Astrocyte (in vitro differentiated cells and primary cell): ENCODE measurements at regions not wholly inside any gene's neighbourhood (a gene's known extent, or its start where the extent isn't known, plus 50 kb on each side); places are given as distances from the start of the nearest gene placed in this dataset.
"Not testable (repeated sequence)": the region's sequence is repeated elsewhere in the genome, so short reads cannot be mapped to it uniquely, and the experiment has no call there.

ENCODE experiments used
- DNase-seq: peaks from one replicate; pipeline ENCODE4 v3.0.0-alpha.2; 2010; ENCODE audit warnings: low read depth
- FAIRE-seq: peaks from 2 replicates; lab custom pipeline; 2011; peaks lifted over from hg19 to GRCh38; lab: Jason Lieb, UNC
- H2AFZ ChIP-seq: 2 replicates; pipeline ENCODE4 v1.6.0; 2012; ENCODE audit warnings: low read depth, low read length, inconsistent platforms
- H3K27ac ChIP-seq: 2 replicates; pipeline ENCODE4 v1.5.1; 2011; ENCODE audit warnings: low read depth, low read length, inconsistent platforms
- H3K27me3 ChIP-seq: 2 replicates; pipeline ENCODE4 v1.6.0; 2011; ENCODE audit warnings: low read length, inconsistent platforms; ENCODE audit not compliant: insufficient read depth
- H3K36me3 ChIP-seq: 2 replicates; pipeline ENCODE4 v1.5.1; 2011; ENCODE audit warnings: low read length, inconsistent platforms; ENCODE audit not compliant: insufficient read depth
- H3K4me1 ChIP-seq: 2 replicates; pipeline ENCODE4 v1.5.1; 2011; ENCODE audit warnings: low read length, inconsistent platforms; ENCODE audit not compliant: insufficient read depth
- H3K4me2 ChIP-seq: 2 replicates; pipeline ENCODE4 v1.6.0; 2012; ENCODE audit warnings: low read length, inconsistent platforms
- H3K4me3 ChIP-seq: 2 replicates; pipeline ENCODE4 v1.5.1; 2011; ENCODE audit warnings: low read depth, mild to moderate bottlenecking, low read length, inconsistent platforms; ENCODE audit not compliant: insufficient read depth
- H3K79me2 ChIP-seq: 2 replicates; pipeline ENCODE4 v1.6.0; 2012; ENCODE audit warnings: mild to moderate bottlenecking, low read length, inconsistent platforms; ENCODE audit not compliant: insufficient read depth
- H3K9ac ChIP-seq: 2 replicates; pipeline ENCODE4 v1.6.0; 2012; ENCODE audit warnings: mild to moderate bottlenecking, low read length, inconsistent platforms
- H3K9me3 ChIP-seq: 2 replicates; pipeline ENCODE4 v1.5.1; 2012; ENCODE audit warnings: low read depth, mild to moderate bottlenecking, low read length, inconsistent platforms; ENCODE audit not compliant: insufficient read depth
- H4K20me1 ChIP-seq: 2 replicates; pipeline ENCODE4 v1.6.0; 2012; ENCODE audit warnings: low read length, inconsistent platforms; ENCODE audit not compliant: insufficient read depth
- H3K27ac Mint-ChIP-seq: one replicate; pipeline ENCODE4 v1.8.0; 2021; ENCODE audit warnings: mild to moderate bottlenecking, mixed read lengths; ENCODE audit not compliant: unreplicated experiment
- H3K27me3 Mint-ChIP-seq: one replicate; pipeline ENCODE4 v1.8.0; 2021; ENCODE audit warnings: low read depth, mixed read lengths; ENCODE audit not compliant: unreplicated experiment
- H3K36me3 Mint-ChIP-seq: one replicate; pipeline ENCODE4 v1.8.0; 2021; ENCODE audit warnings: low read depth, mixed read lengths; ENCODE audit not compliant: unreplicated experiment
- H3K4me1 Mint-ChIP-seq: one replicate; pipeline ENCODE4 v1.8.0; 2021; ENCODE audit warnings: low read depth, mixed read lengths; ENCODE audit not compliant: unreplicated experiment
- H3K4me3 Mint-ChIP-seq: one replicate; pipeline ENCODE4 v1.8.0; 2021; ENCODE audit warnings: mild to moderate bottlenecking, moderate library complexity, mixed read lengths; ENCODE audit not compliant: unreplicated experiment
- H3K9me3 Mint-ChIP-seq: one replicate; pipeline ENCODE4 v1.8.0; 2021; ENCODE audit warnings: mild to moderate bottlenecking, mixed read lengths; ENCODE audit not compliant: unreplicated experiment

- not testable (repeated sequence) for H3K27me3 Mint-ChIP-seq, H3K36me3 ChIP-seq, H3K4me2 ChIP-seq, H3K4me1 ChIP-seq, H3K4me3 Mint-ChIP-seq, H3K27ac Mint-ChIP-seq, H3K79me2 ChIP-seq, FAIRE-seq, DNase-seq, H3K9me3 ChIP-seq, H3K36me3 Mint-ChIP-seq, H3K4me1 Mint-ChIP-seq, H4K20me1 ChIP-seq, H2AFZ ChIP-seq, H3K27me3 ChIP-seq, H3K9ac ChIP-seq, H3K27ac ChIP-seq, H3K9me3 Mint-ChIP-seq, H3K4me3 ChIP-seq
Observed at GRCh38 chr2:89027115-89027514, 335.6 kb downstream of the RPIA start.

DNA sequence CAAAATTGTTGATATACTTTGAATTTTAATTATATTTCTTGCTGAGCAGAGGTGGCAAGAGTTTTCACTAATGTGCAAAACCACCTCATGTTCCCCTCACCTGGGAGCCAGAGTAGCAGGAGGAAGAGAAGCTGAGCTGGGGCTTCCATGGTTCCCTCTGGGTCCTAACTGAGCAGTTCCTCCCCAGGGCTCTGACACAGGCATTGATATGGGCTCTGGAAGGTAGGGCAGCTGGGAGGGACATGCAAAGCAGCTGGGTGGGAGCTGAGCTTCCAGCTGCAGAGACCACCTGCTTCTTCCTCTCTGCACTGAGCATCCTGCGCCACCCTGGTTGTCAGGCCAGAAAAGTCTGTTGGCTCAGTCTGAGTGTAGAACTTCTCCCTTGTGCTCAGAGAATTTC, 336.1 kb downstream of the RPIA start:
- H3K4me1 Mint-ChIP-seq, DNase-seq, H3K27me3 ChIP-seq, H3K4me3 ChIP-seq, H3K79me2 ChIP-seq, H3K36me3 Mint-ChIP-seq, H4K20me1 ChIP-seq, H3K4me2 ChIP-seq, H3K27ac ChIP-seq, H3K4me3 Mint-ChIP-seq, FAIRE-seq, H3K27me3 Mint-ChIP-seq, H3K4me1 ChIP-seq, H3K27ac Mint-ChIP-seq, H3K9ac ChIP-seq, H2AFZ ChIP-seq, H3K9me3 Mint-ChIP-seq, H3K36me3 ChIP-seq, H3K9me3 ChIP-seq: not testable (repeated sequence)

DNA sequence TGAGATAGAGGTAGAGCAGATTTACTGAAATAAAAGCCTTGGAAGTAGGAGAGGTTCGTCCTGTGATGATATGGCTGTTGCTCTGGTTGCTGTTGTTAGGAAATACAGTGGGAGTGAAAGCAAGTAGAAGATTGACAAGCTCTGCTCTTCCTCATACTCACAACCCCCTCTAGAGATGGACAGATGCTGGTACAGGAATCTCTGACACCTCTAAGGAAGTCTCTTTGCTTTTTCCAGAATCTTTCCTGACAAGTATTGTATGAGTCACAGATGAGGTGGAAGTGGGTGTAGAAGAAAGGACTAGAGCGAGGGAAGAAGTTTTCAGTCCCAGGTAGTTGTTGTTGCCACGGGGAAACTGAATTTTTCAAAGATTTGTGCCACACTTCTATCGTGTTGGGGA, 337.8 kb downstream of the RPIA start:
- not testable (repeated sequence) for H3K4me1 Mint-ChIP-seq, H3K9ac ChIP-seq, H3K27me3 ChIP-seq, H4K20me1 ChIP-seq, H3K79me2 ChIP-seq, H3K36me3 Mint-ChIP-seq, H3K27ac Mint-ChIP-seq, H3K4me2 ChIP-seq, H3K4me3 ChIP-seq, H3K4me1 ChIP-seq, H3K4me3 Mint-ChIP-seq, FAIRE-seq, DNase-seq, H3K9me3 ChIP-seq, H3K36me3 ChIP-seq, H3K9me3 Mint-ChIP-seq, H3K27me3 Mint-ChIP-seq, H2AFZ ChIP-seq, H3K27ac ChIP-seq

GRCh38 chr2:89048138-89049066, 356.9 kb downstream of the RPIA start:
- not testable (repeated sequence) for H3K9me3 ChIP-seq, H3K27ac ChIP-seq, H2AFZ ChIP-seq, H3K4me1 Mint-ChIP-seq, DNase-seq, H3K4me3 ChIP-seq, H4K20me1 ChIP-seq, H3K4me2 ChIP-seq, H3K27ac Mint-ChIP-seq, H3K36me3 Mint-ChIP-seq, H3K9me3 Mint-ChIP-seq, H3K4me3 Mint-ChIP-seq, H3K36me3 ChIP-seq, H3K27me3 Mint-ChIP-seq, H3K9ac ChIP-seq, H3K79me2 ChIP-seq, H3K27me3 ChIP-seq, H3K4me1 ChIP-seq
- peak; percentile 49 for FAIRE-seq

- not testable (repeated sequence) for H3K27ac Mint-ChIP-seq, H3K36me3 ChIP-seq, H3K4me3 Mint-ChIP-seq, H3K9me3 Mint-ChIP-seq, H3K4me2 ChIP-seq, H3K79me2 ChIP-seq, H3K4me1 Mint-ChIP-seq, H3K27me3 Mint-ChIP-seq, H3K9ac ChIP-seq, FAIRE-seq, H3K27ac ChIP-seq, H3K9me3 ChIP-seq, H3K4me1 ChIP-seq, H3K36me3 Mint-ChIP-seq, H2AFZ ChIP-seq, H3K4me3 ChIP-seq, DNase-seq, H3K27me3 ChIP-seq, H4K20me1 ChIP-seq
Observed at GRCh38 chr2:89058616-89059015, 367.1 kb downstream of the RPIA start.

GRCh38 chr2:89061174-89061573, 369.7 kb downstream of the RPIA start:
- DNase-seq, H3K27ac Mint-ChIP-seq, H4K20me1 ChIP-seq, H3K4me2 ChIP-seq, H3K27ac ChIP-seq, H3K4me1 Mint-ChIP-seq, H3K4me3 ChIP-seq, H3K9me3 ChIP-seq, H3K9ac ChIP-seq, H3K4me1 ChIP-seq, H3K27me3 Mint-ChIP-seq, H3K4me3 Mint-ChIP-seq, H3K79me2 ChIP-seq, H3K9me3 Mint-ChIP-seq, H3K36me3 Mint-ChIP-seq, H2AFZ ChIP-seq, H3K27me3 ChIP-seq, FAIRE-seq, H3K36me3 ChIP-seq: not testable (repeated sequence)
